ENCODE measurements at regions not wholly inside any gene's neighbourhood (a gene's known extent, or its start where the extent isn't known, plus 50 kb on each side); places are given as distances from the start of the nearest gene placed in this dataset.
"Not testable (repeated sequence)": the region's sequence is repeated elsewhere in the genome, so short reads cannot be mapped to it uniquely, and the experiment has no call there.

GRCh38 chr3:69628951-69629350 lies 110.3 kb upstream of the MITF start:
- no peak for DNase-seq (ENCODE audit: extremely low spot score)
- POLR2A ChIA-PET: no interaction called here
- no peak for TF ChIP-seq FOXA1 (IDR thresholded peaks at IDR 0.05)
- TF ChIP-seq ZNF384 (IDR thresholded peaks at IDR 0.05): no peak
- no peak for TF ChIP-seq L3MBTL2 (conservative IDR thresholded peaks at IDR 0.05)
- no peak for TF ChIP-seq FOXM1 (IDR thresholded peaks at IDR 0.05; ENCODE audit: borderline replicate concordance)
- no peak for TF ChIP-seq FOXK2 (IDR thresholded peaks at IDR 0.05)
- no peak for TF ChIP-seq BHLHE40 (IDR thresholded peaks at IDR 0.05; ENCODE audit: borderline replicate concordance)
- TF ChIP-seq ARNT (IDR thresholded peaks at IDR 0.05): no peak
- no peak for TF ChIP-seq TARDBP (IDR thresholded peaks at IDR 0.05)
- no peak for TF ChIP-seq SP1 (IDR thresholded peaks at IDR 0.05)
- no peak for TF ChIP-seq CTBP1 (IDR thresholded peaks at IDR 0.05; ENCODE audit: borderline replicate concordance)
- TF ChIP-seq LEF1 (IDR thresholded peaks at IDR 0.05; ENCODE audit: borderline replicate concordance): no peak
- no peak for TF ChIP-seq NFRKB (IDR thresholded peaks at IDR 0.05)
- no peak for TF ChIP-seq ELF4 (IDR thresholded peaks at IDR 0.05)
- no peak for TF ChIP-seq HDGF (IDR thresholded peaks at IDR 0.05; ENCODE audit: borderline replicate concordance)
- TF ChIP-seq PKNOX1 (IDR thresholded peaks at IDR 0.05): no peak
- no peak for TF ChIP-seq SUZ12 (IDR thresholded peaks at IDR 0.05)
- CTCF ChIA-PET: no interaction called here

GRCh38 chr3:69613286-69613685 lies 126.0 kb upstream of the MITF start:
- ChIA-PET POLR2A (no interaction called here), CTCF (no interaction called here)
- no peak for DNase-seq (ENCODE audit: extremely low spot score)
- no peak for TF ChIP-seq PKNOX1 (IDR thresholded peaks at IDR 0.05)
- no peak for TF ChIP-seq SP1 (IDR thresholded peaks at IDR 0.05)
- TF ChIP-seq FOXA1 (IDR thresholded peaks at IDR 0.05): no peak

- no peak for DNase-seq (ENCODE audit: extremely low spot score)
- TF ChIP-seq FOXM1 (IDR thresholded peaks at IDR 0.05; ENCODE audit: borderline replicate concordance): no peak
- no peak for TF ChIP-seq HDGF (IDR thresholded peaks at IDR 0.05; ENCODE audit: borderline replicate concordance)
- no peak for TF ChIP-seq ZNF384 (IDR thresholded peaks at IDR 0.05)
- TF ChIP-seq BHLHE40 (IDR thresholded peaks at IDR 0.05; ENCODE audit: borderline replicate concordance): no peak
- TF ChIP-seq ELF4 (IDR thresholded peaks at IDR 0.05): no peak
- TF ChIP-seq PKNOX1 (IDR thresholded peaks at IDR 0.05): no peak
- no peak for TF ChIP-seq TARDBP (IDR thresholded peaks at IDR 0.05)
- no peak for TF ChIP-seq FOXA1 (IDR thresholded peaks at IDR 0.05)
- no peak for TF ChIP-seq FOXK2 (IDR thresholded peaks at IDR 0.05)
- TF ChIP-seq NFRKB (IDR thresholded peaks at IDR 0.05): no peak
- TF ChIP-seq LEF1 (IDR thresholded peaks at IDR 0.05; ENCODE audit: borderline replicate concordance): no peak
- TF ChIP-seq CTBP1 (IDR thresholded peaks at IDR 0.05; ENCODE audit: borderline replicate concordance): no peak
- TF ChIP-seq L3MBTL2 (conservative IDR thresholded peaks at IDR 0.05): no peak
- no peak for TF ChIP-seq ARNT (IDR thresholded peaks at IDR 0.05)
- no peak for TF ChIP-seq SUZ12 (IDR thresholded peaks at IDR 0.05)
- ChIA-PET CTCF (no interaction called here), POLR2A (no interaction called here)
Observed at GRCh38 chr3:69612791-69613190, 126.5 kb upstream of the MITF start.

GRCh38 chr3:69609566-69609965 lies 129.7 kb upstream of the MITF start:
- DNase-seq (ENCODE audit: extremely low spot score); CTCF ChIA-PET; POLR2A ChIA-PET: not testable (repeated sequence)

GRCh38 chr3:69607466-69608305 lies 131.6 kb upstream of the MITF start:
- ChIA-PET CTCF (no interaction called here), POLR2A (no interaction called here)
- DNase-seq (ENCODE audit: extremely low spot score): no peak
- TF ChIP-seq FOXM1 (IDR thresholded peaks at IDR 0.05; ENCODE audit: borderline replicate concordance): no peak

- no peak for DNase-seq (ENCODE audit: extremely low spot score)
- no peak for TF ChIP-seq FOXA1 (IDR thresholded peaks at IDR 0.05)
- no peak for TF ChIP-seq FOXK2 (IDR thresholded peaks at IDR 0.05)
- TF ChIP-seq L3MBTL2 (conservative IDR thresholded peaks at IDR 0.05): no peak
- TF ChIP-seq ZNF384 (IDR thresholded peaks at IDR 0.05): no peak
- TF ChIP-seq SUZ12 (IDR thresholded peaks at IDR 0.05): no peak
- no peak for TF ChIP-seq NFRKB (IDR thresholded peaks at IDR 0.05)
- no peak for TF ChIP-seq ELF4 (IDR thresholded peaks at IDR 0.05)
- no peak for TF ChIP-seq PKNOX1 (IDR thresholded peaks at IDR 0.05)
- TF ChIP-seq HDGF (IDR thresholded peaks at IDR 0.05; ENCODE audit: borderline replicate concordance): no peak
- TF ChIP-seq FOXM1 (IDR thresholded peaks at IDR 0.05; ENCODE audit: borderline replicate concordance): no peak
- TF ChIP-seq ARNT (IDR thresholded peaks at IDR 0.05): no peak
- no peak for TF ChIP-seq CTBP1 (IDR thresholded peaks at IDR 0.05; ENCODE audit: borderline replicate concordance)
- TF ChIP-seq LEF1 (IDR thresholded peaks at IDR 0.05; ENCODE audit: borderline replicate concordance): no peak
- no peak for TF ChIP-seq BHLHE40 (IDR thresholded peaks at IDR 0.05; ENCODE audit: borderline replicate concordance)
- TF ChIP-seq SP1 (IDR thresholded peaks at IDR 0.05): no peak
- no peak for TF ChIP-seq TARDBP (IDR thresholded peaks at IDR 0.05)
- ChIA-PET CTCF (no interaction called here), POLR2A (no interaction called here)
Observed at GRCh38 chr3:69605867-69606266, 133.4 kb upstream of the MITF start.
